HepG2 (cell line): ENCODE measurements at regions not wholly inside any gene's neighbourhood (a gene's known extent, or its start where the extent isn't known, plus 50 kb on each side); places are given as distances from the start of the nearest gene placed in this dataset.

ENCODE experiments used
- EEA1 ChIP-seq: sonication (generic); formaldehyde crosslinking; IDR thresholded peaks from 2 replicates; pipeline ENCODE4 v1.5.1; 2020; ENCODE audit warnings: mild to moderate bottlenecking, missing genetic modification reagents, borderline replicate concordance
- FOXA3 ChIP-seq: IDR thresholded peaks from 2 replicates; pipeline ENCODE4 v1.6.1; 2016; ENCODE audit warnings: missing genetic modification reagents, missing compliant biosample characterization
- FOXP1 ChIP-seq, 2 experiments: fragments of 450-650 bp in 1 of 2; IDR thresholded peaks; 2 replicates each; pipeline ENCODE4 v1.6.1; 2017 to 2018; ENCODE audit warnings: antibody characterized with exemption in 1 of 2
- HINFP ChIP-seq: sonication (generic); formaldehyde crosslinking; IDR thresholded peaks from 2 replicates; pipeline ENCODE4 v1.4.0; 2020; ENCODE audit warnings: low read depth, mild to moderate bottlenecking, missing genetic modification reagents
- MAZ ChIP-seq, 2 experiments: sonication (generic) in 1 of 2; formaldehyde crosslinking in 1 of 2; IDR thresholded peaks; 2 replicates each; pipeline versions ENCODE4 v1.5.0 to v1.6.1; 2012 to 2020; ENCODE audit warnings: low read depth in 2 of 2, mild to moderate bottlenecking in 2 of 2, borderline replicate concordance in 1 of 2, improper control_type of control experiment in 1 of 2, low read length in 1 of 2, missing genetic modification reagents in 1 of 2, moderate library complexity in 1 of 2
- MIER2 ChIP-seq: IDR thresholded peaks from 2 replicates; pipeline ENCODE4 v1.6.1; 2016; ENCODE audit warnings: missing biosample characterization, missing genetic modification reagents
- ONECUT2 ChIP-seq: sonication (generic); formaldehyde crosslinking; IDR thresholded peaks from 2 replicates; pipeline ENCODE4 v1.4.0; 2020; ENCODE audit warnings: missing genetic modification reagents
- PRDM4 ChIP-seq: sonication (generic); formaldehyde crosslinking; IDR thresholded peaks from 2 replicates; pipeline ENCODE4 v1.9.0; 2021; ENCODE audit warnings: missing genetic modification reagents, borderline replicate concordance
- SMC3 ChIP-seq: IDR thresholded peaks from 2 replicates; pipeline ENCODE4 v1.6.1; 2011; ENCODE audit warnings: low read length, improper control_type of control experiment
- SNAPC4 ChIP-seq: sonication (generic); formaldehyde crosslinking; IDR thresholded peaks from 2 replicates; pipeline ENCODE4 v1.4.0; 2020; ENCODE audit warnings: mild to moderate bottlenecking, missing genetic modification reagents
- ZC3H13 ChIP-seq: sonication (generic); formaldehyde crosslinking; IDR thresholded peaks from 2 replicates; pipeline ENCODE4 v1.8.1; 2023; ENCODE audit warnings: mild to moderate bottlenecking, missing genetic modification reagents, moderate library complexity
- ZEB1 ChIP-seq: IDR thresholded peaks from 2 replicates; pipeline ENCODE4 v1.6.1; 2012; ENCODE audit warnings: mild to moderate bottlenecking, low read depth, inconsistent platforms; ENCODE audit not compliant: insufficient replicate concordance
- ZFX ChIP-seq: sonication (generic); formaldehyde crosslinking; IDR thresholded peaks from 2 replicates; pipeline ENCODE4 v1.4.0; 2020; ENCODE audit warnings: mild to moderate bottlenecking, low read depth, missing genetic modification reagents, moderate library complexity
- ZNF251 ChIP-seq: sonication (generic); formaldehyde crosslinking; IDR thresholded peaks from 2 replicates; pipeline ENCODE4 v1.9.0; 2021; ENCODE audit warnings: mild to moderate bottlenecking, missing genetic modification reagents
- ZNF275 ChIP-seq: sonication (generic); formaldehyde crosslinking; IDR thresholded peaks from 2 replicates; pipeline ENCODE4 v1.8.0; 2022; ENCODE audit warnings: missing genetic modification reagents, mild to moderate bottlenecking, inconsistent platforms, borderline replicate concordance
- ZNF432 ChIP-seq: sonication (generic); formaldehyde crosslinking; IDR thresholded peaks from 2 replicates; pipeline ENCODE4 v1.5.0; 2020; ENCODE audit warnings: missing genetic modification reagents, mild to moderate bottlenecking, borderline replicate concordance
- ZNF709 ChIP-seq: sonication (generic); formaldehyde crosslinking; IDR thresholded peaks from 2 replicates; pipeline ENCODE4 v1.5.0; 2020; ENCODE audit warnings: mild to moderate bottlenecking, missing genetic modification reagents

- TF ChIP-seq ZNF709 (CRISPR knock-in tag) (peak; percentile 89), FOXP1 (IDR thresholded peaks at IDR 0.05) (peak; percentile 99), FOXP1 (CRISPR knock-in tag; IDR thresholded peaks at IDR 0.05) (peak; percentile 100), PRDM4 (CRISPR knock-in tag) (no peak), ZNF251 (CRISPR knock-in tag) (no peak), ZC3H13 (CRISPR knock-in tag) (peak; percentile 78; the same call in 1 of the 2 replicates), ONECUT2 (CRISPR knock-in tag) (peak; percentile 52), HINFP (CRISPR knock-in tag) (no peak; the same call in none of the 2 replicates), FOXA3 (CRISPR knock-in tag) (peak; percentile 99), ZNF432 (no peak), SMC3 (no peak; the same call in 1 of the 2 replicates), ZNF275 (CRISPR knock-in tag) (no peak; the same call in 1 of the 2 replicates), EEA1 (CRISPR knock-in tag) (no peak), SNAPC4 (CRISPR knock-in tag) (peak; percentile 81; the same call in 1 of the 2 replicates), ZFX (peak; percentile 3; the same call in 1 of the 2 replicates), ZEB1 (peak; percentile 90), MIER2 (CRISPR knock-in tag) (peak; percentile 76), MAZ (IDR thresholded peaks at IDR 0.05; ENCODE audit: borderline replicate concordance, low read depth, low read length) (no peak; the same call in 1 of the 2 replicates), MAZ (CRISPR knock-in tag; IDR thresholded peaks at IDR 0.05; ENCODE audit: low read depth) (peak; percentile 88)
Observed at GRCh38 chr2:74764429-74765272, 69.3 kb upstream of the HK2 start (continued).
